GM12865 (cell line): ENCODE measurements at regions not wholly inside any gene's neighbourhood (a gene's known extent, or its start where the extent isn't known, plus 50 kb on each side); places are given as distances from the start of the nearest gene placed in this dataset.
"Not testable (repeated sequence)": the region's sequence is repeated elsewhere in the genome, so short reads cannot be mapped to it uniquely, and the experiment has no call there.

ENCODE experiments used
- DNase-seq: peaks from one replicate; pipeline ENCODE4 v3.0.0; 2010; ENCODE audit warnings: low read depth
- H3K4me3 ChIP-seq: 2 replicates; pipeline ENCODE4 v1.5.1; 2011; ENCODE audit warnings: mild to moderate bottlenecking, low read depth, low read length, control low read depth
- CTCF ChIP-seq: IDR thresholded peaks from 2 replicates; pipeline ENCODE4 v1.5.1; 2011; ENCODE audit warnings: low read length, control low read depth, low read depth, inconsistent platforms; ENCODE audit not compliant: insufficient read depth; ENCODE audit errors: missing control alignments

- no peak for DNase-seq
- TF ChIP-seq CTCF = no peak
- no peak overlapping the region for H3K4me3 ChIP-seq
These were observed 1336.0 kb downstream of the GATA3 start for GRCh38 chr10:9390516-9390915.

GRCh38 chr10:9399275-9399983, 1344.9 kb downstream of the GATA3 start:
- no peak overlapping the region for H3K4me3 ChIP-seq
- no peak for DNase-seq
- TF ChIP-seq CTCF = no peak

GRCh38 chr10:9402067-9402466, 1347.6 kb downstream of the GATA3 start:
- TF ChIP-seq CTCF = peak; percentile 0
- H3K4me3 ChIP-seq, DNase-seq: not testable (repeated sequence)

GRCh38 chr10:9402507-9403195, 1348.2 kb downstream of the GATA3 start:
- DNase-seq, H3K4me3 ChIP-seq: not testable (repeated sequence)

- H3K4me3 ChIP-seq, DNase-seq: not testable (repeated sequence)
These were observed 1352.7 kb downstream of the GATA3 start for GRCh38 chr10:9407201-9407600.

GRCh38 chr10:9416331-9416730, 1361.8 kb downstream of the GATA3 start:
- DNase-seq = no peak
- TF ChIP-seq CTCF = no peak
- no peak overlapping the region for H3K4me3 ChIP-seq

- TF ChIP-seq CTCF = no peak
- no peak for DNase-seq
- H3K4me3 ChIP-seq = no peak overlapping the region
These were observed 1365.3 kb downstream of the GATA3 start for GRCh38 chr10:9419757-9420156.

- DNase-seq = no peak
- no peak overlapping the region for H3K4me3 ChIP-seq
- TF ChIP-seq CTCF = no peak
These were observed 1372.7 kb downstream of the GATA3 start for GRCh38 chr10:9427209-9427608.
